Nucleus accumbens (tissue), 56 donors: ENCODE measurements at regions not wholly inside any gene's neighbourhood (a gene's known extent, or its start where the extent isn't known, plus 50 kb on each side); places are given as distances from the start of the nearest gene placed in this dataset.
A peak's percentile ranks its signal among the peaks of the same experiment; 100 is the strongest.

Experiments used
- DNase-seq, 56 donors: peaks; one replicate each; lab custom pipeline; 2025; lab: John Stamatoyannopoulos, UW

GRCh38 chr7:119348491-119348890 lies 924.5 kb upstream of the KCND2 start:
- no peak for DNase-seq

- DNase-seq = no peak
Measured at GRCh38 chr7:119350334-119350733, 922.6 kb upstream of the KCND2 start.

GRCh38 chr7:119351320-119351719 lies 921.7 kb upstream of the KCND2 start:
- no peak for DNase-seq

- no peak for DNase-seq
Measured at GRCh38 chr7:119374436-119374835, 898.5 kb upstream of the KCND2 start.

GRCh38 chr7:119377861-119378260 lies 895.1 kb upstream of the KCND2 start:
- no peak for DNase-seq

- DNase-seq = no peak
Measured at GRCh38 chr7:119382726-119383125, 890.2 kb upstream of the KCND2 start.

- DNase-seq = no peak
Measured at GRCh38 chr7:119395024-119395423, 878.0 kb upstream of the KCND2 start.

GRCh38 chr7:119397156-119397555 lies 875.8 kb upstream of the KCND2 start:
- no peak for DNase-seq

GRCh38 chr7:119408596-119408995 lies 864.4 kb upstream of the KCND2 start:
- DNase-seq = no peak

GRCh38 chr7:119413314-119413805 lies 859.6 kb upstream of the KCND2 start:
- no peak for DNase-seq

GRCh38 chr7:119415682-119416081 lies 857.3 kb upstream of the KCND2 start:
- DNase-seq = no peak

GRCh38 chr7:119421657-119422056 lies 851.3 kb upstream of the KCND2 start:
- DNase-seq = no peak

- DNase-seq = no peak
Measured at GRCh38 chr7:119436882-119437281, 836.1 kb upstream of the KCND2 start.

GRCh38 chr7:119438315-119438714 lies 834.7 kb upstream of the KCND2 start:
- no peak for DNase-seq

- DNase-seq = no peak
Measured at GRCh38 chr7:119439192-119439591, 833.8 kb upstream of the KCND2 start.

- DNase-seq = no peak
Measured at GRCh38 chr7:119452401-119452800, 820.6 kb upstream of the KCND2 start.

- no peak for DNase-seq
Measured at GRCh38 chr7:119465798-119466305, 807.1 kb upstream of the KCND2 start.

- DNase-seq = no peak
Measured at GRCh38 chr7:119472408-119473038, 800.5 kb upstream of the KCND2 start.

- peak in 3 of 56 donors; percentile 0 to 5 (median 0) for DNase-seq
Measured at GRCh38 chr7:119482209-119482608, 790.8 kb upstream of the KCND2 start.

- no peak for DNase-seq
Measured at GRCh38 chr7:119482671-119483070, 790.3 kb upstream of the KCND2 start.

- DNase-seq = no peak
Measured at GRCh38 chr7:119483364-119483763, 789.6 kb upstream of the KCND2 start.

- DNase-seq = no peak
Measured at GRCh38 chr7:119514326-119514725, 758.6 kb upstream of the KCND2 start.

GRCh38 chr7:119515214-119515613 lies 757.8 kb upstream of the KCND2 start:
- no peak for DNase-seq
